ENCODE measurements at regions not wholly inside any gene's neighbourhood (a gene's known extent, or its start where the extent isn't known, plus 50 kb on each side); places are given as distances from the start of the nearest gene placed in this dataset.

DNA sequence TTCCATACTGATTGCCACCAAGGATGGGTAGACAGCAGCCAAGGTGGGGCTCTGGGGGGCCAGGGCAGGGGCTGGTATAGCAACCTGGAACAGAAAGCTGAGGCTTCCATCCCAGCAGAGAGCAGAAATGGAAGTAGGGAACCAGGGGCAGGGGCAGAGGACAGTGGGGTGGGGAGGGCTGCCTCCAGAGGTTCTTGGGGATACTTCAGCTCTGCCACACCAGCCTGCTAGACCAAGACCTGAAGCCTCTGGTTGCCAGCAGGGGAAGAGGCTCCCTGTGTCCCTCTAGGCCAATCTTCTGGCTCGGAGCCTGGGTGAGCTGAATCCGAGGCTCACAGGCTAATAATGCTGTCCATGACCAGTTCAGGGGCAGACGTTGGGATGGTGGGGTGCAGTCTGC, 329.0 kb downstream of the DYSF start:
- H3K4me3 Mint-ChIP-seq: no peak overlapping the region
- intact Hi-C loops (cut with micrococcal nuclease): no loop called here
- DNase-seq (no peak), ATAC-seq (no peak)
- peaks cover 7% of the 10 kb centered on the region for H3K27me3 Mint-ChIP-seq
- H3K9me3 Mint-ChIP-seq: no peaks in the 10 kb centered on the region
- TF ChIP-seq, protein P1, sequence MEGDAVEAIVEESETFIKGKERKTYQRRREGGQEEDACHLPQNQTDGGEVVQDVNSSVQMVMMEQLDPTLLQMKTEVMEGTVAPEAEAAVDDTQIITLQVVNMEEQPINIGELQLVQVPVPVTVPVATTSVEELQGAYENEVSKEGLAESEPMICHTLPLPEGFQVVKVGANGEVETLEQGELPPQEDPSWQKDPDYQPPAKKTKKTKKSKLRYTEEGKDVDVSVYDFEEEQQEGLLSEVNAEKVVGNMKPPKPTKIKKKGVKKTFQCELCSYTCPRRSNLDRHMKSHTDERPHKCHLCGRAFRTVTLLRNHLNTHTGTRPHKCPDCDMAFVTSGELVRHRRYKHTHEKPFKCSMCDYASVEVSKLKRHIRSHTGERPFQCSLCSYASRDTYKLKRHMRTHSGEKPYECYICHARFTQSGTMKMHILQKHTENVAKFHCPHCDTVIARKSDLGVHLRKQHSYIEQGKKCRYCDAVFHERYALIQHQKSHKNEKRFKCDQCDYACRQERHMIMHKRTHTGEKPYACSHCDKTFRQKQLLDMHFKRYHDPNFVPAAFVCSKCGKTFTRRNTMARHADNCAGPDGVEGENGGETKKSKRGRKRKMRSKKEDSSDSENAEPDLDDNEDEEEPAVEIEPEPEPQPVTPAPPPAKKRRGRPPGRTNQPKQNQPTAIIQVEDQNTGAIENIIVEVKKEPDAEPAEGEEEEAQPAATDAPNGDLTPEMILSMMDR (IDR thresholded peaks at IDR 0.05): no peak
- CTCF ChIA-PET: no interaction called here
- no peaks in the 10 kb centered on the region for H3K36me3 Mint-ChIP-seq (ENCODE audit: low read depth)
- POLR2A ChIA-PET: no interaction called here
- H3K4me1 Mint-ChIP-seq (ENCODE audit: low read depth): no peaks in the 10 kb centered on the region
- H3K27ac Mint-ChIP-seq: no peak overlapping the region

DNA sequence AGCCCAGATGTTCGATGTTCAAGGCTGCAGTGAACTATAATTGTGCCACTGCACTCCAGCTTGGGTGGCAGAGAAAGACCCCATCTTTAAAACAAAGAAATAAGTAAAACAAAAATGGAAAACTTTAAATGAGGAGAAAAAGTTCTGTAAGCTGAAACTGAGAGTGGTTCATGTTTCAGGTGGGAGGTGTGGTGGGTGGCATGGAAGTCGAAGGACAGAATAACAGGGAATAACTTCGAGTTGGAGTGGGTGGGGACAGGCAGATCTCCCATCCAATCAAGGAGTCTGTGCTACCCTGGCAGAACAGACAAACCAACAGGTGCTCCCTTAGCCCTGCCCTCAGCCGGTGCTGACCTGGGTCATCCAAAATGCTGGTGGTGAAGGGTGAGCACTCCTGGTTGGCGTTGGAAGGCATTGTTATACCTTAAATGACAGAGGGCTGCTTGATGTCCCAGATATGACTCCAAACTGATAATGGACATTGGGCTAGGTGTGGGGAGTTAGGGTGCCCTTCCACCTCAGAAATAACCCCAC, 328.4 kb downstream of the DYSF start:
- H3K27me3 Mint-ChIP-seq: peaks cover 7% of the 10 kb centered on the region
- ATAC-seq (no peak), DNase-seq (no peak)
- TF ChIP-seq, protein P1 (IDR thresholded peaks at IDR 0.05): no peak
- no peaks in the 10 kb centered on the region for H3K9me3 Mint-ChIP-seq
- intact Hi-C loops (cut with micrococcal nuclease): no loop called here
- H3K4me1 Mint-ChIP-seq (ENCODE audit: low read depth): no peaks in the 10 kb centered on the region
- ChIA-PET POLR2A (no interaction called here), CTCF (interaction anchor here (1.9 kb wide), 1 partner anchor 17 kb away, joined by 5 read pairs; no protein-coding TSS in a partner anchor)
- no peak overlapping the region for H3K27ac Mint-ChIP-seq
- no peak overlapping the region for H3K4me3 Mint-ChIP-seq
- no peaks in the 10 kb centered on the region for H3K36me3 Mint-ChIP-seq (ENCODE audit: low read depth)

DNA sequence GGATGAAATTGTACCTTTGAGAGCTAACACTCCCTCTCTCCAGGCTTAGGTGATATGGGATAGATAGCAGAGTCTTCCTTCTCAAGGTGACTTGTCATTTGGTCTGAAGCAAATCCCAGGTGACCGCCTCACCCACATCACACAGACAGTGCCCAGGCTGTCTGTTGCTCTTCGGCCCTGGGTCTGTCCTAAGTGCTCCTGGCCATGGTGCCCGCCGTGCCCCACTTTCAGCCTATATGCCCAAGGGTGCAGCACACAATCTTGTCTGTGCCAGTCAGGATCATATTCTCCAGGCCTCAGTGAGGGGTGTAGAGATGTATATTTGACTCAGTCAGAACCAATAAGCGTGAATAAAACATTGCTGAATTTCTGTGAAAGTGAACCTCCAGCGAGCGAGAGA, 326.8 kb downstream of the DYSF start:
- ATAC-seq (no peak), DNase-seq (no peak)
- Mint-ChIP-seq H3K27ac (no peak overlapping the region), H3K4me3 (no peak overlapping the region), H3K27me3 (peaks cover 6% of the 10 kb centered on the region), H3K36me3 (ENCODE audit: low read depth) (no peaks in the 10 kb centered on the region), H3K9me3 (no peaks in the 10 kb centered on the region), H3K4me1 (ENCODE audit: low read depth) (no peaks in the 10 kb centered on the region)
- CTCF ChIA-PET: interaction anchor here (1.9 kb wide), 1 partner anchor 19 kb away, joined by 5 read pairs; no protein-coding TSS in a partner anchor
- intact Hi-C loops (cut with micrococcal nuclease): no loop called here
- TF ChIP-seq, protein P1 (IDR thresholded peaks at IDR 0.05): no peak
- POLR2A ChIA-PET: no interaction called here

DNA sequence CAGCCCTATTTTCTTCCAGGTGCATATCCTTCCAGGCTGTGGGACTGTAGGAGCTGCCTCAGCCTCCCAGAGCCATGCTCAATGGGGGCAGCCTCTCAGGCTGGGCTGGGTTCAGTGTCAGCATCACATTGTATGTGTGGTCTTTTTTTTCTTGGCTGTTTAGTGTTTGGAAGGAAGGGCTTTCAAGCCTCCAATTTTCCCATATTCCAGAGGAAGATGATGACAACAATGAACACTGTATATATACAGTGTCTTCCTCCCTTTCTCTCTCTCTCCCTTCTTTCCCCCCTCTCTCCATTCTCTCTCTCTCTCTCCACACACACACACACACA, 326.4 kb downstream of the DYSF start:
- no peak for ATAC-seq
- no peaks in the 10 kb centered on the region for H3K36me3 Mint-ChIP-seq (ENCODE audit: low read depth)
- H3K27ac Mint-ChIP-seq: no peak overlapping the region
- H3K4me1 Mint-ChIP-seq (ENCODE audit: low read depth): no peaks in the 10 kb centered on the region
- CTCF ChIA-PET: no interaction called here
- peaks cover 6% of the 10 kb centered on the region for H3K27me3 Mint-ChIP-seq
- TF ChIP-seq, protein P1 (IDR thresholded peaks at IDR 0.05): no peak
- DNase-seq: no peak
- intact Hi-C loops (cut with micrococcal nuclease): no loop called here
- POLR2A ChIA-PET: no interaction called here
- H3K9me3 Mint-ChIP-seq: no peaks in the 10 kb centered on the region
- H3K4me3 Mint-ChIP-seq: no peak overlapping the region

DNA sequence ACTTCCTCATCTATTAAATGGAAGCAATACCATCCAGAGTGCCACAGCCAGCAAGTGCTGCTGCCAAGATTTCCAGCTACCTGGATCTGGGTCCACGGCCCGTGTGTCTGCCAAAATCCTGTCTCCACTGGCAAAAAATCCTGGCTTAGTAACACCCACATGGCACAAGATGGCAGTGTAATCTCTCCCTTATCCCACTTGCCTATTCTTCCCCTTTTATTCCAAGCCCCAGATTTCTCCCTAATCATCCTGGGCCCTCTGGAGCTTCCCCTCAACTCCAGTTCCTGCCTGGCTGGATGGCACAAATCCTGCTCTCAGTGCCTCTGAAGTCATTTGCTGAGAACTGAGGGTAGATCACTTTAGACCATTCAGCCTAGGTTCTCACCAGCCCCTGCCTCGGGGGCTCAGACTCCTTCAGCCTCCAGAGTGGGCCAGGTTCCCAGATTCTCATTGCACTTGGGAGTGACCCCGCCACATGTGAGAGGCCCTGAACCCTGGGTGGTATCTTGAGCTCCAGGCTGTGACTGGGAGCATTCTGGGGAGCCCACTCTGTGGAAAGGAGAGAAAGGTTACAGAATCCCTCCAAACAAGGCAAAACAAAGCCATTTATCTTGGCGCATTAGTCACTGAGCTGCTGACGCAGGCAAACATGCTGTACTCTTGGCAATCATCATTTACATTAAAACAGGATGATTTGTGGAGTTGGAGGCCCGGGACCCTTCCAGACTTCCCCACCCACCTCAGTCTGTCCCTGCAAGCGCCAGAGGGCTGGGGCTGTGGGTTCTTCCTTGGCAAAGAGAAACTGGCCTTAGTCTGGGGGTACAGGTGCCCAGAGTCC, 325.8 kb downstream of the DYSF start:
- no peak overlapping the region for H3K27ac Mint-ChIP-seq
- H3K4me3 Mint-ChIP-seq: no peak overlapping the region
- H3K36me3 Mint-ChIP-seq (ENCODE audit: low read depth): no peaks in the 10 kb centered on the region
- CTCF ChIA-PET: interaction anchor here (0.7 to 0.8 kb wide), 2 partner anchors 75 to 145 kb away, joined by 3 read pairs; no protein-coding TSS in a partner anchor
- no peak for DNase-seq
- H3K4me1 Mint-ChIP-seq (ENCODE audit: low read depth): no peaks in the 10 kb centered on the region
- POLR2A ChIA-PET: no interaction called here
- no peaks in the 10 kb centered on the region for H3K9me3 Mint-ChIP-seq
- intact Hi-C loops (cut with micrococcal nuclease): no loop called here
- H3K27me3 Mint-ChIP-seq: peaks cover 6% of the 10 kb centered on the region
- no peak for ATAC-seq
- TF ChIP-seq, protein P1 (IDR thresholded peaks at IDR 0.05): no peak
